NCI-H1694 (cell line): ENCODE measurements at regions not wholly inside any gene's neighbourhood (a gene's known extent, or its start where the extent isn't known, plus 50 kb on each side); places are given as distances from the start of the nearest gene placed in this dataset.
A peak's percentile ranks its signal among the peaks of the same experiment; 100 is the strongest.
"Not testable (repeated sequence)": the region's sequence is repeated elsewhere in the genome, so short reads cannot be mapped to it uniquely, and the experiment has no call there.

Experiments
- DNase-seq: peaks from one replicate; lab custom pipeline; 2025; lab: John Stamatoyannopoulos, UW

DNA sequence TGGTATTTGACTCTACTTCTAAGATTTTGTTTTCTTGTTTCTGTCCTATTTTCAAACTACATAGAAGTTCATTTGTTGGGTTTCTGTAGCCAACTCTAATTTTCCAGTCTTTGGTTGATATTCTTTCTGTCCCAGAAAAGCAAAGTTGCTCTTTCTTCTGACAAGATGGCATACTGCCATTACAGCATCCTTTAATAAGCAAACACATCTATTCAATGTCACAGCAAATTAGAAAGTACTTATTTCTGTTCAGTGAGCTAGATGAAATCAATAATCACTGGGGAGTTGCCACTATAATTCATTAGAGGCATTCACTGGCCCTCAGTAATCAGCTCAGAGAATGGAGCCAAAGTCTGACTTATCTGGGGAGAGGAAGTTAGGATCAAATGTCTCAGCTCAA is 1258.0 kb upstream of the IGFBP7 start:
- DNase-seq, result peak; percentile 55

- DNase-seq, result no peak
Observed at GRCh38 chr4:58360354-58361133, 1250.4 kb upstream of the IGFBP7 start.

- no peak for DNase-seq
Observed at GRCh38 chr4:58359590-58359989, 1249.4 kb upstream of the IGFBP7 start.

GRCh38 chr4:58357947-58358346 is 1247.8 kb upstream of the IGFBP7 start:
- no peak for DNase-seq

DNA sequence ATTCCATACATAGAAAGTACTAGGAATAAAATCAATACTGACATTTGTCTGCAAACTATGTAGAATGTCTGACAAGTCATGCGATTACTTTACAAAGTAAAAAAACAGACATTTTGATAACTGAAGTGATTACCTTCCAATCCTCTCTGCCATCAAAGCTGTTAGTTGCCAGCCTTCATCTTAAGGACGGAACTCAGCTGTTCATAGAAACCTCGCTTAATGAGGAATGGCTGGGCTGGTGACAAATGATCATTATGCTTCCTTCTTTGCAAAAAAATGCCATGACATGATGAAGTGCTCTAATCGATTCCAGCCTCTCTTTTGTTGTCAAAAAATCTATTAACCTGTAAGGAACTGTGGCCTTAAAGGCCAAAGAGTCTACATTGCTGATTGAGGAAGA is 1214.9 kb upstream of the IGFBP7 start:
- DNase-seq, result no peak

DNA sequence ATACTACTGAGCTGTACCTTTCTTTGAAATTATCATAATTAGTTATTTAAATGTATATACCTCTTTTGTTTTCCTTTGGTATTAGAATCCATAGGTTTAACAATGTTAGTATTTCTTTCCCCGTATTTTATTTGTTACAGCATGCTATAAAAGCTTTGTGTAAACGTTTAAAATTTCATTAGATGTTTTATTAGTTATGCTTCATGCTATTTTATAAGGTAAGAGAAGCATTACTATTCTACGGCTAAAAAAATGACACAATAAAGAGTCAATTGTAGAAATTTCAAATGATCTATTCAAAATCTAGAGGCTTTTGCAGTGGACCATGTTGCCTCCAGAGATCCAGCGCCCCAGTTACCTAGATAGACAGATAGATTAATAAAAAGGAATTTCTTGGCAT is 1203.3 kb upstream of the IGFBP7 start:
- DNase-seq, result no peak

GRCh38 chr4:58303456-58303855 is 1193.3 kb upstream of the IGFBP7 start:
- DNase-seq, result no peak

GRCh38 chr4:58301376-58301999 is 1191.3 kb upstream of the IGFBP7 start:
- no peak for DNase-seq

DNA sequence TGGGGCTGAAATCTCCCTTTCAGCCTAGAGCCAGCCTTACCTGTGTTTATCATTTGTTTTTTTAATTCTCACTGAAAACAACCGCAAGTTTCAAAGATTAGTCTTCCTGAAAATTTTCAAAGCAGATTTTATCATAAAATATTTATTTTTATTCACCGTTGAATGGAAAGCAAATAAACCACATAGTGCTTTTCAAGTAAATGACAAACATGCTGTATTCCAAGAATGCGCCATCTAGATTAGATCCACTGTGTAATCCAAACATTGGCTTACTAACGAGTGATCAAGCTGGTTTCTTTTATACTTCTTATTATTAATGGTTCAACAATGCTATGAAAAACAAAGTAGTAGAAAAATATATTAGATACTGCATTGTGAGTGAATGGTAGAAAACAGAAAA is 1176.2 kb upstream of the IGFBP7 start:
- DNase-seq, result no peak

GRCh38 chr4:58280928-58281327 is 1170.7 kb upstream of the IGFBP7 start:
- not testable (repeated sequence) for DNase-seq

DNA sequence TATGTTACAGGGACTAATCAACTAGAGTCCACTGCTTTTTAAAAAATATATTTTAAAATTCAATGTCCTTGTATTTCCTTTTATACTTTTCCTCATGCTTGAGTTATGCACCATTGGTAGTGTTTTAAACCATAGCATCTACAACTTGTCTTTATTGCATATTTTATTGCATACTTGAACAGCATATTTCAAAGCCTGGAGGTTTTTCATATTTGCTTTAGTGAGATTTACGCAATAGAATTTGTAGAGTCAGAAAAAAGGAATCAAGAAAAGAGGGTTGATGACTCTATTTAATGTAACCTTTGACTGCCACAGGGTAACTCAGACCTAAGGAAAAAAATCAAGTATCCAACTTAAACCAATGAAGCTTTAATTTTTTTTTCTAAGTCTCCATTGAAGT is 1165.7 kb upstream of the IGFBP7 start:
- no peak for DNase-seq

GRCh38 chr4:58274553-58274952 is 1164.4 kb upstream of the IGFBP7 start:
- DNase-seq, result no peak

- no peak for DNase-seq
Observed at GRCh38 chr4:58272311-58272710, 1162.1 kb upstream of the IGFBP7 start.

DNA sequence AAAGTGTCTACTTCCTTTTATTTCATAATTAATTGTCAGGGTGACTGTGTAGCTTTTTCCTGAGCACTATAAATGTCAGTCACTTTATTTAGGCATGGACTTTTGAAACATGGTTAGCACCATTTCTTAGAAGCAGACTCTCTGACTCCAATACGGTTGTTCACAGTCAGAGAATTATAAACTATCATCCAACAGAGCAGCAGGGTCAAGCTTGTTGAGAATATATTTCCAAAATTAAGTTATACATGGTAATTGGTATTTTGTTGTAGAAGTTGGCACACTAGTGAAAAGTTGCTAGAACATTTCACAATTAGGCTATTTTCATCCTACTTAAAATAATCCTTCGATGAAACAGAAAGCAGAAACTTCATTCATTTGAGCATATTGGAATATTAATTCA is 1155.5 kb upstream of the IGFBP7 start:
- DNase-seq, result no peak

DNA sequence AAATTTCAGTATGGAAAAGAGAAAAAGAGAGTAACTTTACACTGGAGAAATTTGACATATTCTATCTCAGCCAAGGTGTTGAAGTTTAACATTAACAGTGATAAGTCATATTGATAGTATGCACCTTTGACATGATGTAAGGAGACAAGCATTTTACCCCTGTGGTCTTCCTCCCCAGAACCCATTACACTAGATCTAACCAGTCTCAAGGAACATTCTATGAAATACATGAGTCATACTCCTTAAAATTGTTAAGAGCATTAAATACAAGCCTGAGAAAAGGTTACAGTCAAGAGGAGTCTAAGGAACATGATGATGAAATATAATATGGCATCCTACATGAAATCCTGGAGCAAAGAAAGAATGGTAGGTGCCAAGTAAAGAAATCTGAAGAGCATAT is 1151.3 kb upstream of the IGFBP7 start:
- no peak for DNase-seq

DNA sequence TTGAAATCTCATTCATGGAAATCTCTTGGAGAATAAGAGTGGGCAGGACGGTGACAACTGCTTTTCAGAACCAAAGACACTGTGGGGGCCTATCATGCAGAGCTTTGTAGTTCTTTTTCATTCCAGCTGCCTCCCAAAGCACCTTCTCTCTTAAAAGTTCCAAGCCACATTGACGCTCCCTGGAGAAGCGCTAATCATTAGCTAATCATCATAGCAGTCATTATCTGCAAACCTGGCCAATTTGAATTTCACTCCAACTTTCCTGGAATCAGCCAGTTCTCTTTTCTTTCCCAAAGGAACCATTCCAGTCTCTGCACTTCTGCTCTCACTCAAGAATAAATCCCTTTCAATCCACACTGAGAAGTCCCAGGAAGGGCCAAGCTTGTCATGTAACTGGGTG is 1144.1 kb upstream of the IGFBP7 start:
- DNase-seq, result no peak

DNA sequence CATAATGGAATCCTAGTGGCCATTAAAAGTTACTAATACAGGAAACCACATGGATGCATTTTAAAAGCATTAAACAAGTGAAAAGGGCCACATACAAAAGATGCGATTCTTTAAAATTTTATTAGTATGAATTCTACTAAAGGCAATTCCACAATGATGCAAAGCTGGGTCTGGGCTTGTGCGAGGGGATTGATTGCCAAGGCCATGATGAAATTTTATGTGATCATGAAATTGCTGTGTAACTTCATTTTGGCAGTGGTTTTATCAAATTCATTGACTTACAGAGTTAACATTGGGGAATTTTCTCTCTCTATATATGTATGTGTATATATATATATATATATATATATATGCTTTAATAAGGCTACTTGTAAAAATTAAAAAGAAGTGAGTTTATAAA is 1142.5 kb upstream of the IGFBP7 start:
- DNase-seq, result no peak

GRCh38 chr4:58247792-58248191 is 1137.6 kb upstream of the IGFBP7 start:
- no peak for DNase-seq

DNA sequence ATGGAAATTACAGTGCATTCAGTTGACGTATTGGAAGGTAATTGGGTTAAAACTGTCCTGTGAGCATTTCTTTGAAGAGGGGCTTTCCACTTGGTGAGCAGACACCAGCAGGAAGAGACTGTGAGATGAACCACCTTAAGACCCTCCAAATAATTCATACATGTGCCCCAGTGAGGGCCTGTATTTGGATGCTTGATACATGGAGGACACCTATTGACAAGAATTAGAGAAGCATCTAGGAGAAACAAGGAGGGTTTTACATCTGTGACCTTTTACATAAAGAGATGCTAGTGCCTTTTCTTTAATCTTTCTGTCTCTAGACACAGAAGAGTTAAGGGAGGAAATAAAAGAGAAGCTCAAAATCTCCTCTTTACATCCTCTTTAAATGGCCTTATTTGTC is 1115.3 kb upstream of the IGFBP7 start:
- DNase-seq, result no peak

- no peak for DNase-seq
Observed at GRCh38 chr4:58219179-58219578, 1109.0 kb upstream of the IGFBP7 start.

DNA sequence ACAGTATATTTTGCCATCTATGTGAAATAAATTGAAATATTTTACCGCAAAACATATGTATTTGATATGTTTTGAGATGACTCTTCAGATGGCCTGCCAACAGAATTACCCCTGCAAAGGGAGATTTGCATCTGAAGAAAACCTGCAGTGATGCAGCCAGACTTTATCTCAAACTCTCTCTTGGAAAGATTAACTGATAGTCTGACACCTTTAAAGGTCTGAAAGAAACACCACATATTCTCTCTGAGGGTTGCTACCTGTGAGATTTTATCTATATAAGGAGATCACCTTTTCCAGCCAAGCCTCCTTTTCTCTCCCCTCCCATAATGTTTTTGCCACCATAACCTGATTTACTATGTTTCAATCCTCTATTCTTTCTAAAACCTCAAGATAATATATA is 1106.3 kb upstream of the IGFBP7 start:
- DNase-seq, result no peak

DNA sequence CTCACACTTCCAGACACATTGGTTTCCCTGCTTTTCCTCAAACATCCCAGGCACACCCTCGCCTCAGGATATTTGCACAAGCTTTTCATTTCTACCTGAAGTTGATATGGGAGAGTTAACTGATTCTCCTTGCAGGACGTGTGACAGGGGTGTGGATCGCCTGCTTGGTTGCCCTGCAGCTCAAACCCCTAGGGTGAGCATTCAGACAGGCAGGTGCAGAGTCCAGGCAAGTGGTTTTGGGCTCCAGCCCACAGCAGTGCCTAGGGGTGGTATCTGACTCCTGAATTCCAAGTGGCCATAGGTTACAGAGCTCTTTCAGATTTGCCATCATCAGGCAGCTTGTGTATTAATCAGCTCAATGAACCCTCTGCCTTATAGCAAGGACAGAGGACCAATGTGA is 1104.2 kb upstream of the IGFBP7 start:
- no peak for DNase-seq

- no peak for DNase-seq
Observed at GRCh38 chr4:58209551-58209950, 1099.4 kb upstream of the IGFBP7 start.

DNA sequence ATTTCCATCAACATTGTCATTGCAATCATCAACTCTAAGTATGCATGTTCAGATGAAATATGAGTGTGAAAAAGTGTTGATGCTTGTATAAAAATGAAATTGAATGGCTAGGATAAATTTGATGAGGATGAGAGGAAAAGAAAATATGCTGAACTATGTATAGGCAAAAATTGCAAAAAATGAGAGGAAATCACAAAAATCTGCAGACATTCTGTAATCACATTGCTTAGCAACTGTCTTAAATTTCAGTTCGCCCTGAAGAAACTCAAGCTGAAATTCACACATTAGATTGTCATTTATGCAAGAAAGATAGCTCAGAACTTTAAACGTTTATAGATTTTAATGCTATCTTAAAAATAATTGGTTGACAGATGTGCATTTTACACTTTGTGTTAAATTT is 1098.8 kb upstream of the IGFBP7 start:
- no peak for DNase-seq
